ENCODE measurements at regions not wholly inside any gene's neighbourhood (a gene's known extent, or its start where the extent isn't known, plus 50 kb on each side); places are given as distances from the start of the nearest gene placed in this dataset.
"Not testable (repeated sequence)": the region's sequence is repeated elsewhere in the genome, so short reads cannot be mapped to it uniquely, and the experiment has no call there.

- TF ChIP-seq ZFP91 (CRISPR knock-in tag; IDR thresholded peaks at IDR 0.05; ENCODE audit: borderline replicate concordance) (no peak), EHMT2 (IDR thresholded peaks at IDR 0.05; ENCODE audit: borderline replicate concordance, low read depth, low read length) (no peak), ZNF614 (CRISPR knock-in tag; IDR thresholded peaks at IDR 0.05; ENCODE audit: borderline replicate concordance) (no peak), ZBTB1 (CRISPR knock-in tag; IDR thresholded peaks at IDR 0.05; ENCODE audit: borderline replicate concordance) (no peak), LCORL (IDR thresholded peaks at IDR 0.05) (no peak), LCORL (CRISPR knock-in tag; IDR thresholded peaks at IDR 0.05) (no peak)
These were observed 421.2 kb downstream of the TMEM121 start (continued) for GRCh38 chr14:105947599-105947998.

- H4K20me1 ChIP-seq (ENCODE audit: insufficient read depth, low read length); CTCF ChIA-PET (ENCODE audit: low intra/inter-chr PET ratio, low total read pairs); DNase-seq (ENCODE audit: low spot score); H3K36me3 ChIP-seq (replicated peaks in 1 of 2; ENCODE audit: control insufficient read depth in 1 of 2, insufficient read depth in 2 of 2, low read length in 2 of 2); H2AFZ ChIP-seq (ENCODE audit: low read length); FAIRE-seq; H3K9me3 ChIP-seq (ENCODE audit: low read length); BruUV-seq (replicated peaks); H3K4me3 ChIP-seq (replicated peaks in 1 of 3; ENCODE audit: insufficient read depth in 1 of 3, low read depth in 2 of 3, low read length in 3 of 3); H3K4me2 ChIP-seq (ENCODE audit: low read depth, low read length); H3K79me2 ChIP-seq (ENCODE audit: insufficient read depth, low read length); H3K27me3 ChIP-seq (ENCODE audit: control insufficient read depth in 1 of 2, insufficient read depth in 2 of 2, low read length in 2 of 2); POLR2A ChIA-PET; H3K9ac ChIP-seq (ENCODE audit: insufficient read depth, low read depth, low read length); H3K27ac ChIP-seq (ENCODE audit: extremely low read length, insufficient read depth, low read length); ATAC-seq: not testable (repeated sequence)
- H3K4me1 ChIP-seq (ENCODE audit: insufficient read depth, low read length) = peaks cover 14% of the 10 kb centered on the region
- WGBS (ENCODE audit: low lambda C conversion rate) = 4% methylated on average over 3 of the region's 3 CpGs
- in situ Hi-C loops (cut with HindIII; ENCODE audit: extremely low pct_ligation_motif_present, low pct_unique_long_range_greater_than_20kb) (loop anchor here (10.0 kb wide), 1 partner anchor 274 kb away; no protein-coding TSS in a partner anchor), intact Hi-C loops (cut with micrococcal nuclease; ENCODE audit: unreplicated experiment) (loop anchor here (5.0 kb wide), 1 partner anchor 277 kb away; no protein-coding TSS in a partner anchor)
These were observed 422.6 kb downstream of the TMEM121 start for GRCh38 chr14:105948955-105949354.

- DNase-seq (ENCODE audit: low spot score); H3K27ac ChIP-seq (ENCODE audit: extremely low read length, insufficient read depth, low read length); ATAC-seq; H3K4me3 ChIP-seq (replicated peaks in 1 of 3; ENCODE audit: insufficient read depth in 1 of 3, low read depth in 2 of 3, low read length in 3 of 3); H3K36me3 ChIP-seq (replicated peaks in 1 of 2; ENCODE audit: control insufficient read depth in 1 of 2, insufficient read depth in 2 of 2, low read length in 2 of 2); FAIRE-seq; H2AFZ ChIP-seq (ENCODE audit: low read length); H3K4me2 ChIP-seq (ENCODE audit: low read depth, low read length); H3K27me3 ChIP-seq (ENCODE audit: control insufficient read depth in 1 of 2, insufficient read depth in 2 of 2, low read length in 2 of 2); H3K79me2 ChIP-seq (ENCODE audit: insufficient read depth, low read length); H3K4me1 ChIP-seq (ENCODE audit: insufficient read depth, low read length); intact Hi-C loops (cut with micrococcal nuclease; ENCODE audit: unreplicated experiment); H3K9ac ChIP-seq (ENCODE audit: insufficient read depth, low read depth, low read length); H3K9me3 ChIP-seq (ENCODE audit: low read length); BruUV-seq (replicated peaks); POLR2A ChIA-PET; in situ Hi-C loops (cut with HindIII; ENCODE audit: extremely low pct_ligation_motif_present, low pct_unique_long_range_greater_than_20kb); CTCF ChIA-PET (ENCODE audit: low intra/inter-chr PET ratio, low total read pairs); H4K20me1 ChIP-seq (ENCODE audit: insufficient read depth, low read length): not testable (repeated sequence)
- WGBS (ENCODE audit: low lambda C conversion rate) = 3% methylated on average over 6 of the region's 6 CpGs
These were observed 424.0 kb downstream of the TMEM121 start for GRCh38 chr14:105950364-105950892.

Measured in HepG2 (cell line).